ENCODE measurements at regions not wholly inside any gene's neighbourhood (a gene's known extent, or its start where the extent isn't known, plus 50 kb on each side); places are given as distances from the start of the nearest gene placed in this dataset.

DNA sequence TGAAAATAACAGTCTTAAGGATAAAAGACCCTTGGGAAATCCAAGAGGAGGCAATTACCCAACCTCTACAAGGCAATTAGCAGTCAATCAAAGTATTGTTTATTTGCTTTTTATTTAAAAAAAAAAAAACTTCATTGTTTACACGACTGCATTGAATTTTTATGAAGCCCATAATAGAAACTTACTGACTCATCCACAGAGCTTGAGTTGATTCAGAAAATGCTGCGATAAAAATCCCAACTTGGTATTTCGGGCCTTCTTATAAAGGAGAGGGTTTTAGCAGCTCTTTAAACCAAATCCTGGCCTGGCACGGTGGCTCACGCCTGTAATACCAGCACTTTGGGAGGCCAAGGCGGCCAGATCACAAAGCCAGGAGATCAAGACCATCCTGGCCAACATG is 69.2 kb upstream of the PALS2 start:
- H3K4me2 ChIP-seq (replicated peaks; ENCODE audit: low read depth, low read length, poor library complexity, severe bottlenecking) = no peak overlapping the region
- no peak overlapping the region for H3K9ac ChIP-seq (ENCODE audit: low read length)
- WGBS (ENCODE audit: insufficient coverage) = 33% methylated on average over 2 of the region's 6 CpGs
- no peaks in the 10 kb centered on the region for H3K9me3 Mint-ChIP-seq (ENCODE audit: insufficient read depth)
- H3K36me3 ChIP-seq (replicated peaks in 1 of 2; ENCODE audit: control extremely low read depth in 1 of 2, control insufficient read depth in 1 of 2, extremely low read depth in 1 of 2, insufficient read depth in 2 of 2, low read length in 1 of 2) = no peaks in the 10 kb centered on the region
- ChIA-PET CTCF (interaction anchor here (2.0 kb wide), 1 partner anchor 8 kb away, joined by 4 read pairs; no protein-coding TSS in a partner anchor), POLR2A (no interaction called here)
- H3K4me1 Mint-ChIP-seq = no peaks in the 10 kb centered on the region
- no peaks in the 10 kb centered on the region for H3K9me3 ChIP-seq (ENCODE audit: control extremely low read depth in 1 of 3, control insufficient read depth in 2 of 3, insufficient read depth in 1 of 3, low read length in 2 of 3)
- DNase-seq (no peak), ATAC-seq (ENCODE audit: low read depth) (no peak)
- H2AFZ ChIP-seq (ENCODE audit: insufficient read depth, low read depth, low read length, poor library complexity, severe bottlenecking) = no peak overlapping the region
- intact Hi-C loops (cut with micrococcal nuclease) = no loop called here
- TF ChIP-seq EZH2 (IDR thresholded peaks at IDR 0.05; ENCODE audit: borderline replicate concordance, insufficient read depth, low read depth, low read length, poor library complexity, severe bottlenecking) = no peak
- TF ChIP-seq, protein P1, sequence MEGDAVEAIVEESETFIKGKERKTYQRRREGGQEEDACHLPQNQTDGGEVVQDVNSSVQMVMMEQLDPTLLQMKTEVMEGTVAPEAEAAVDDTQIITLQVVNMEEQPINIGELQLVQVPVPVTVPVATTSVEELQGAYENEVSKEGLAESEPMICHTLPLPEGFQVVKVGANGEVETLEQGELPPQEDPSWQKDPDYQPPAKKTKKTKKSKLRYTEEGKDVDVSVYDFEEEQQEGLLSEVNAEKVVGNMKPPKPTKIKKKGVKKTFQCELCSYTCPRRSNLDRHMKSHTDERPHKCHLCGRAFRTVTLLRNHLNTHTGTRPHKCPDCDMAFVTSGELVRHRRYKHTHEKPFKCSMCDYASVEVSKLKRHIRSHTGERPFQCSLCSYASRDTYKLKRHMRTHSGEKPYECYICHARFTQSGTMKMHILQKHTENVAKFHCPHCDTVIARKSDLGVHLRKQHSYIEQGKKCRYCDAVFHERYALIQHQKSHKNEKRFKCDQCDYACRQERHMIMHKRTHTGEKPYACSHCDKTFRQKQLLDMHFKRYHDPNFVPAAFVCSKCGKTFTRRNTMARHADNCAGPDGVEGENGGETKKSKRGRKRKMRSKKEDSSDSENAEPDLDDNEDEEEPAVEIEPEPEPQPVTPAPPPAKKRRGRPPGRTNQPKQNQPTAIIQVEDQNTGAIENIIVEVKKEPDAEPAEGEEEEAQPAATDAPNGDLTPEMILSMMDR (IDR thresholded peaks at IDR 0.05) = no peak
- no peak overlapping the region for H3K27ac Mint-ChIP-seq
- peaks cover 6% of the 10 kb centered on the region for H3K27me3 Mint-ChIP-seq
- H4K20me1 ChIP-seq (ENCODE audit: control insufficient read depth, insufficient read depth, low read length, poor library complexity, severe bottlenecking) = no peaks in the 10 kb centered on the region
- H3K4me1 ChIP-seq (ENCODE audit: control insufficient read depth in 2 of 2, insufficient read depth in 2 of 2, low read length in 2 of 2) = no peaks in the 10 kb centered on the region
- no peak overlapping the region for H3K27ac ChIP-seq (ENCODE audit: low read length in 2 of 2)
- H3K27me3 ChIP-seq (replicated peaks in 1 of 4; ENCODE audit: control extremely low read depth in 1 of 4, control insufficient read depth in 3 of 4, insufficient read depth in 4 of 4, low read length in 3 of 4) = no peaks in the 10 kb centered on the region
- no peak overlapping the region for H3K4me3 Mint-ChIP-seq
- no peak overlapping the region for H3K4me3 ChIP-seq (ENCODE audit: control extremely low read depth in 1 of 5, extremely low read depth in 1 of 5, insufficient read depth in 1 of 5, low read depth in 2 of 5, low read length in 4 of 5)
- H3K79me2 ChIP-seq (ENCODE audit: control insufficient read depth, insufficient read depth, low read length) = no peaks in the 10 kb centered on the region

DNA sequence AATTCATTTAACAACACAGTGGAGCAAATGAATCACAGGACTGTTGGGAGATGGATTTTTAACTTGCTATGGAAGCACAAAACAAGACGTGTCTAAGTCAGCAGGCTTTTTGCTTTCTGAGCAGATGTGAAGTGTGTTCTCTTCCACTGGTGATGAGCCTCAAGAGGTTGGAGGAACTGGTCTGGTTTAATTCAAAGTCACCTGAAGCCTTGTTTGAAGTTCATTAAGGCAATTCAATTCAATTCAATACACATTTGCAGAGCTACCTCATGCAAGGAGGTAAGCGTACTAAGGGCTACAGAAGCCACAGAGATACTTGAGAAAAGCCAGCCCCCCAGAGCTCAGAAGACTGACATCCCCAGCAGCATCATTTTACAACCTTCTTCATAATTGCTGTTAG is 68.4 kb upstream of the PALS2 start:
- Histone ChIP-seq H3K27ac (ENCODE audit: low read length in 2 of 2) (no peak overlapping the region), H3K4me2 (replicated peaks; ENCODE audit: low read depth, low read length, poor library complexity, severe bottlenecking) (no peak overlapping the region), H3K9ac (ENCODE audit: low read length) (no peak overlapping the region), H3K27me3 (replicated peaks in 1 of 4; ENCODE audit: control extremely low read depth in 1 of 4, control insufficient read depth in 3 of 4, insufficient read depth in 4 of 4, low read length in 3 of 4) (no peaks in the 10 kb centered on the region), H2AFZ (ENCODE audit: insufficient read depth, low read depth, low read length, poor library complexity, severe bottlenecking) (no peak overlapping the region), H3K36me3 (replicated peaks in 1 of 2; ENCODE audit: control extremely low read depth in 1 of 2, control insufficient read depth in 1 of 2, extremely low read depth in 1 of 2, insufficient read depth in 2 of 2, low read length in 1 of 2) (no peaks in the 10 kb centered on the region), H4K20me1 (ENCODE audit: control insufficient read depth, insufficient read depth, low read length, poor library complexity, severe bottlenecking) (no peaks in the 10 kb centered on the region), H3K4me3 (ENCODE audit: control extremely low read depth in 1 of 5, extremely low read depth in 1 of 5, insufficient read depth in 1 of 5, low read depth in 2 of 5, low read length in 4 of 5) (no peak overlapping the region), H3K79me2 (ENCODE audit: control insufficient read depth, insufficient read depth, low read length) (no peaks in the 10 kb centered on the region), H3K9me3 (ENCODE audit: control extremely low read depth in 1 of 3, control insufficient read depth in 2 of 3, insufficient read depth in 1 of 3, low read length in 2 of 3) (no peaks in the 10 kb centered on the region), H3K4me1 (ENCODE audit: control insufficient read depth in 2 of 2, insufficient read depth in 2 of 2, low read length in 2 of 2) (no peaks in the 10 kb centered on the region)
- ATAC-seq (ENCODE audit: low read depth) (no peak), DNase-seq (no peak)
- TF ChIP-seq, protein P1 (IDR thresholded peaks at IDR 0.05) = no peak
- H3K27ac Mint-ChIP-seq = no peak overlapping the region
- CTCF ChIA-PET = interaction anchor here (2.0 kb wide), 1 partner anchor 9 kb away, joined by 4 read pairs; no protein-coding TSS in a partner anchor
- no CpG with 5 or more reads among the region's 2 CpGs for WGBS (ENCODE audit: insufficient coverage)
- intact Hi-C loops (cut with micrococcal nuclease) = no loop called here
- POLR2A ChIA-PET = no interaction called here
- no peaks in the 10 kb centered on the region for H3K9me3 Mint-ChIP-seq (ENCODE audit: insufficient read depth)
- H3K27me3 Mint-ChIP-seq = peaks cover 4% of the 10 kb centered on the region
- H3K4me1 Mint-ChIP-seq = no peaks in the 10 kb centered on the region
- H3K4me3 Mint-ChIP-seq = no peak overlapping the region

Measured in B cell (primary cell).